HG03457 (cell line): ENCODE measurements at regions not wholly inside any gene's neighbourhood (a gene's known extent, or its start where the extent isn't known, plus 50 kb on each side); places are given as distances from the start of the nearest gene placed in this dataset.

Experiments used
- ATAC-seq: cut with Tn5 transposase; IDR thresholded peaks from one replicate; pipeline ENCODE4 v1.9.1; 2021; ENCODE audit warnings: moderate number of reproducible peaks; ENCODE audit not compliant: unreplicated experiment

DNA sequence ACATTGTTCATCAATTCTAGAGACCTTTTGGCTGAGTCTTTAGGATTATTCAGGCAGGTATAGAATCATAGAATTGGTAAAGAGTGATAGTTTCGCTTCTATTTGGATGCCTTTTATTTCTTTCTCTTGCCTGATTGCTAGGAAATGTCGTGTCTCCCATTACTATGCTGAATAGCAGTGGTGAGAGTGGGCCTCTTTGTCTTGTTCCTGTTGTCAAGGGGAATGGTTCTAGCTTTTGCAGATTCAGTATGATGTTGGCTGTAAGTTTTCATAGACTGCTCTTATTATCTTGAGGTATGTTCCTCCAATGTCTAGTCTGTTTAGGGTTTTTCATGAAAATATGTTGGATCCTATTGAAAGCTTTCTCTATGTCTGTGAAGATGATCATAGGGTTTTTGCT lies 200.2 kb upstream of the PABPC4L start:
- ATAC-seq: no peak

DNA sequence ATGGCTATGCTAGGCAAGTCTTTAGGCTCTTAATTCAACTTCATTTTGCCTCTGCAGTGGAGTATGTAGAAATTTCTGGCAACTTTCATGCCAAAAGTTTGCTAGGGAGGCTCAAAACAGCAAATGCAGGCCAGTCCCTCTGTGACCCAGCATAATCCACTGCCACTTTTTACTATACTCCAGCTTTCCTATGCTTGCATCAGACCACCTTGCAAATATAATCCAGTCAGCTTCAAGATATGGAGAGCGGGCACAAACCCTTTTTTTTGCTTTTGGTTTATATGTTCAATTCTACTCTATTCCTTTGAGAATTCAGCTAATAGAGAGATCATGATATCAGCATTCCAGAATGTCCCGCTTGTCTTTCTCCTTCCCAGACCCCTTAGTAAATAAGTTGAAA lies 192.0 kb upstream of the PABPC4L start:
- ATAC-seq: no peak

DNA sequence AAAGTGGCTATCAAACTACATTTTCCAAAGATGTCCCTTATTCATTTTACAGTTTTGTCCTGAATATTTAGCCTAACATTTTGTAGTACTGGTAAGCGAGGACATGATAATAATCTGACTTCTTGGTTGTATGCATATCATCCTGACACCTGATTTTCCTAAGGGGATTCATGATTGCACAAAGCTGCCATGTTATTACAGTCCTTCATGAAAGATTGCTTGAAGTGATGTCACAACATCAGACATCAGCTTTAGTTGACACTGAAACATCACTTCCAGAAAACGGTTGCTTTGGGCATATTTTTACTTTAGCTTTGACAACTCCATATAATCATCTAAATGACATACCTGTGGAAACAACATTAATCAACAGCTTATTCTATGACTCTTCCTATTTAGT lies 188.7 kb upstream of the PABPC4L start:
- ATAC-seq: no peak

DNA sequence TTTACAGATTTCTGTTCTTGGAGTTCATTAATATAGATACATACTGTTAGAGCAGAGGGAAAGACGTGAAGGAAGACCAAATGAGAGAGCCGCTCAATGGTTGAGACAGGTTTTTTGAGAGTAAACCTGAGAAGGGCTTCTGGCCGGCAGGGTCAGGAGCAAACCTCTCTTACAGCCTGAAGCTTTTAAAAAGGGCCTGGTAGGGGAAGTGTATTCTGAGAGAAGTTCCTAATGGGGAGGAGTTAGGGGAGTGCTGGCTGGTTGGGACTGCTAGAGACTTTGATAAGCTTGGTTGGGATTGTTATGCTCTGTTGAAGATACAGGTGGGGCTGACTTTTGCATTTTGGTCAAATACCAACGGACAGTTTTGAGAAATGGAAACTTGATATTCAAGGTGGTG lies 186.8 kb upstream of the PABPC4L start:
- no peak for ATAC-seq

DNA sequence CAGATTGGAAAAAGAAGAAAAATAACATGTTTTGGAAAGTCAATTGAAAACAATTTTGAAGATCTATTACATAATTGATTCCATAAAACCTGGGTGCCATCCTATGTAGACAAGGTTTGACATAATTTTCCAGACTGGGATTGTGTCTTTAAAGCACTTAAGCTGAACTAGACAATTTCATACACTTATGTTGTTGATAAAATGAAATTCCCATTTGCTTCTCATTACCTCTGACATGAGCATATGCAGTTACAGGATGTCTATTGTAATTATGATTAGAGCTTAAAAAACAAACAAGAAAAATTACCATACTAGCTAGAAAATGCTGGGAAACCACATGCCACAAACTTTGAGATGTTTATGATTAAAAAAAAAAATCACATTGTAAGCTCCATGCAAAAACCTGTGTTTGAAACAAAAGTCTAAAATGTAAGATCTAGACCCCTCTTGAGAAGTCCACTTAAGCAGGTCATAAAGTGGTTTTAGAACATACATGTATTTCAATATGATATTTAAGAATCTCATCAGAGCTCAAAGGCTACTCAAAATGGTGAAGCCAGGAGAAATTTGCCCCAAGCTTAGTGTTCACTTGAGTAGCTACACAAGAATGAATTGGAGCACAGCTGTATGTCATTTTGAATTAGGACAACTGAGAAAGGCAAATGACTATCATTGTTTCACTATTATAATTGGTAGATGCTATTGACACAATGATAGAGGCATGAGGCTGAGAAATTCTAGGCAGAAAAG lies 181.1 kb upstream of the PABPC4L start:
- no peak for ATAC-seq

DNA sequence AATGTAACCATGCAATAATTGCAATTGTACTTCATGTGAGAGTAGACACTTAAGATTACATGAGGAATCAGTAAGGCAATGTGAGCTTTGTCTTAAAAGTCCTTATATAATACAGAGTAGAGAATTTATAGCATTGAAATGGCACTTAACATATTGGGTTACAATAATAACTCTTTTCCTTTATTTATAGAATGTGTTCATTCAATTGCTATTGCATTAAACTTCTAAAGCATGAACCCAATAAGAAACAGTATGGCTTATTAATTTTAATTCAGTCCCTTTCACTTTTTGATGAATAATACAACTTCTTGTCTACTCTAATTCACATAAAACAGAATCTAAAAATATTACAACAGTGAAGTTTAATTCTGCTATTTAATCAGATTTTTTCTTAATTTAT lies 174.2 kb upstream of the PABPC4L start:
- no peak for ATAC-seq

DNA sequence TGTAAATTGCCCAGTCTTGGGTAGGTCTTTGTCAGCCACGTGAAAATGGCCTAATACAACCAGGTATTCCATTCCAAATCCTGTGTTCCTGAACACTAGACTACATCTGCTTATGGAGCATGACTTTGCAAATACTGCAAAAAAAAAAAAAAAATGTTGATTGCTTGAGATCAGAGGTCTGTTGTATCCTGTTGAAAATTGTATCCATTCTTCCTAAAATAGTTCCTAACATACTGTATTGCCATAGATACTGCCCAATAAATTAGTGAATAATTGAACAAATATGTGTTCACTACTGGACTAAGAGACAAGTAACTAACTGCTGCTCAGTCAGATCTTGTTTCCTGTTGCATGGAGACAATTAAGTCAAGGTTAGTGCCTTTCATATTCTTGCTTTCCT lies 164.3 kb upstream of the PABPC4L start:
- ATAC-seq: no peak

DNA sequence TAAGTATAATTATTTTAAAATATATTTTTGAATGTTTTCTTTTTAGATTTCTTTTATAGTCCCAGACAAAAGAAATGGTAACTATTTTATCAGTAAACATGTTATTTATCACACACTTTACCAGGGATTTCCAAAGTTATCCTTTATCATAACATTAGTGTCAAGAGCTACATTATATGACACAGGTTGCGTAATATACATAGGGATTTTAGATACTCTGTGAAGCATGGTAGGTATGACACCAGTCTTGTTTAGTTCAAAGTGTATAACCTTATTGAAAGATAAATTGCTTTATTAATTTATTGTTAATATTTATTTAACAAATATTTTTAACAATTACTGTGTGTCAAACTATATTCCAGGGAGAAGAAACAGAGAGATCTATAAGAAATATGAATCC lies 163.3 kb upstream of the PABPC4L start:
- ATAC-seq: no peak

DNA sequence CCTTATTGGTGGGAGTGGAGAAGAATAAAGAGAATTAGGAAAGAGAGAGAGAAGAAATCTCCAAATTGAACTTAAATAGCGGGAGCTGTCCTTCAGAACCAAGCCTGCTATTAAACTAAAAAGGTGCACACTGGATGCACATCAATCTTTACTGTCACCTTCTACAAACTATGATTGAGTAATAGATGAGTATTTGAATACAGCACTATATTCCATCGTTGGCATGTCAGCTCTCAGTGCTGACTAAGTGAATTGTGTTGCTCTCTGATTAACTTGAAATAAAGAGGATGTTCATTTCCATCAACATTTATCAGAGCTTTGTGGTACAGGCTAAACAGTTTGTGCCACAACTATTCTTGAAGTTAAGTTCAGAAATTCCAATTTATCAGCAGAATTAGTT lies 143.7 kb upstream of the PABPC4L start:
- no peak for ATAC-seq

DNA sequence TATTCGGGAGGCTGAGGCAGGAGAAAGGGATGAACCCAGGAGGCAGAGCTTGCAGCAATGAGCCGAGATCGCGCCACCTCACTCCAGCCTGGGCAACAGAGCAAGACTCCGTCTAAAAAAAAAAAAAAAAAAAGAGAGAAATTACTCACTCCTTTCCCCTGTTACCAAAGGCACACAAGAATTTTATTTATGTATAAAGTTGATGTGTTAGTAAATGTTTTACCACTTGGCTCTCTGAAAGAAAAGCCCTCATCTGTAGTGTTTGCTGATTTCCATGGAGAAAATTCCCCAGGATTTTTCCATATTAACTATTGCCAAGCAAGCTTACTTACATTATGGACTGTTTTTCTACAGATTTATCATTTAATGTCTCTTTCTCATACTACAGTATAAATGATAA lies 142.1 kb upstream of the PABPC4L start:
- ATAC-seq: no peak

DNA sequence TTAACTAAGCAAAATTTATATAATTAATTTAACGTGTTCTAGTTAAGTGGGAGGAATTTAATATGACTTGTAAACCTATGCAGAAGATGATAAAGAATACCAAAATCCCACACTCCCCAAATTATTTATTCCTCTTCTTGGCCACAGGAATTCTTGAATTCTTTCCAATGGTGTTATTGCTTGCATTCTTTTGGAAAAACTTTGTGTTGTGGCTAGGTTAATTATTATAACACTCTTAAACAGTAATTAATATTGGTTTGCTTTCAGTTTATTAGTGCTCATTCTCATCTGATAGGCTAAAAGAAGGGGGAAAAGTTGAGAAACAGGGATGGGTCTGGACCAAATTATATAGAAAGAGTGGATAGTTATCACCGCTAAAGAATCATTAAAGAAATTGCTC lies 141.5 kb upstream of the PABPC4L start:
- ATAC-seq: no peak

DNA sequence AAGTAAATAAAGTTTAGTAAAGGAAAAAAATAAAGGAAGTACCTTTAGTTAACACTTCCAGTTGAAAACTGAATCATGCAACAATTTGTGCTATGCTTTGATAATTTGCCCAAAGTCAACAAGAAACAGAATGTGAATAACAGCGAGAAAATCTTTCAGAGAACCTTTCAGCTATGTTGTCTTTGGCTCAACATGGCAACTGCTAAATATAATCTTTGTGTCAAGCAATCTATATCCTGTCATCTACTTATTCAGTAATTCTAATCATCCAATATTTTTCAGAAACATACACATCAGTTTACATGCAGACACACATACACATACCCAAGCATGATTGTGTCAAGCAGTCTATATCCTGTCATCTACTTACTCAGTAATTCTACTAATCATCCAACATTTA lies 136.0 kb upstream of the PABPC4L start:
- no peak for ATAC-seq

DNA sequence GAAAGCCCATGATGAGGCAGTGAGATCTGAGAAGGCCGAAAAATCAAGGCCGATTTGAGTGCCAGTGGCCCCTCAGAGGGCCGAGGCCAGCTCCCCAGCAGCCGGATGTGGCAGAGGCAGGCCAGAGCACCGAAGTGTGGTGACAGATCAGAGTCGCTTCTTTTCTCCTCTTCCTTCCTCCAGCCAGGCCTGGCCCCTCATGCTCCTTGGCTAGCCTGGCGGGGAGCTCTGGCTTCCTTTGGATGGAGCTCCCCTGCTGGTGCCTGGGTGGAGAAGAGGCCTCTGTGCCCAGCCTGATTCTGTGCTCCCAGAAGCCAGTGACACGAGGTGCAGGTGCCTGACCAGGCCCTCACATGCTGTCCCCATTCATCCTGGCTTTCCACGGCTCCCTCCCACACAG lies 127.2 kb upstream of the PABPC4L start:
- no peak for ATAC-seq

DNA sequence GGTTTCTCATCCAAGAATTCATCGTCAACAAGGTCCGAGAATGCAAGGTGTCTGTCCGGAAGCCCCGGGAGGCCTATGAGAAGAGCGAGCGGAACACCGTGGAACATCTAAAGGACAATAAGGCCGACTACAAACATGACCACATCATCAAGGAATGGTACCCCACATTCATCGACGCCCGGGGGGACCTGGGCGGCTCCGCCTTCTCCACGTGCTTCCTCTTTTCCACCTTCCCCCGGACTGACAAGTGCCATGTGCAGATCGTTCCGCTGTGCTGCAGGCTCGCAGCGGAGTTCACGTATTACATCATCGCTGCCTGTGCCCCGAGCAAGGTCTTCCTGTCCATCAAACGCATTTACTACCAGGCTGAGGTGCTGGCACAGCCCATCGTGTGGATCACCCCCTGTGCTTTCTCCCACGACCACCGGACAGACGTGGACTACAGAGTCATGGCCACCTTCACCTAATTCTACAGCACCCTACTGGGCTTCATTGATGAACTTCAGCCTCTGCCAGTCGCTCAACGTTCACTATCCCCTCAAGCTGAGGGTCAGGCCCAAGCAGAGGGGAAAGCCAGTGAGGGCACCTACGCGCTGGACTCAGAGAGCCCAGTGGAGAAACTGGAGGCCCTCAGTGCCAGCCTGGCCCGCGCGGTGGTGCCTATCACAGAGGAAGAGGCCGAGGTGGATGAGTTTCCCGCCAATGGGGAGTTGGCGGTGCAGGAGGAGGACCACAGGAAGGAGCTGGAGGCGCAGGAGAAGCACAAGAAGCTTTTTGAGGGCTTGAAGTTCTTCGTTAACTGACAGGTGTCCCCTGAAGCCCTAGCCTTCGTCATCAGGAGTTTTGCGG lies 125.9 kb upstream of the PABPC4L start:
- no peak for ATAC-seq

DNA sequence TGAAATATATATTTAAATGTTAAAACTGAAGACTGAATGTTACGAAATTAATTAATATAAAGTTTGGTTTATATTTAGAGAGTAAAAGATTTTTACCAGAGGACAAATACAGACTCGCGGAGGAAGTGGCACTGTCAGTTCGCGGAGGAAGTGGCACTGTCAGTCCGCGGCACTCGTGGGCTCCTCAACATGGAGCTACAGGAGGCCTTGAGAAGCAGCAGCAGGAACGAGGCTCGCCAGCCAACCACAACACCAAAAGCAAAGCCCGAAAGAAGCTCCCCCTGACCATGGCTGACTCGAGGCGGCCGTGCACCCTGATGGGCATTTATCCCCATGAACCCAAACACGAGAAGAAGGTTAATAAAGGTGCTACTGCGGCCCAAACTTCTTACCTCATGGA lies 125.3 kb upstream of the PABPC4L start:
- ATAC-seq: no peak

DNA sequence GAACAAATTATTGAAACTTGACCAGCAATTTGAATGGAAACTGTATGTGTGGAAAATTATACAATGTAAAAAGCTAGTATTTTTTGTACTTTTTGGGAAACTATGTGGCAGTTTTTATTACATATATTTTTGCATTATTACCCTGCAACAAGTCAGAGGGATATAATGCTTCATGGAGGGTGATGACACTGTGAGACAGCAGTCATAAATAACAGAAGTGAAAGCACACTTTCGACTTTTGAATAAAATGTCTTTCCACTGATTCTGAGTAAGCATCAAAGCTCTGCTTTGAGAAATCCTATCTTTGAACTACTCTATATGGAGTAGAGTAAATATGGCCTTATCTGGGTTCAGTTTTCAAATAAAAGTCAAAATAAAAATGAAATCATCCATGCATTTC lies 122.6 kb upstream of the PABPC4L start:
- no peak for ATAC-seq

DNA sequence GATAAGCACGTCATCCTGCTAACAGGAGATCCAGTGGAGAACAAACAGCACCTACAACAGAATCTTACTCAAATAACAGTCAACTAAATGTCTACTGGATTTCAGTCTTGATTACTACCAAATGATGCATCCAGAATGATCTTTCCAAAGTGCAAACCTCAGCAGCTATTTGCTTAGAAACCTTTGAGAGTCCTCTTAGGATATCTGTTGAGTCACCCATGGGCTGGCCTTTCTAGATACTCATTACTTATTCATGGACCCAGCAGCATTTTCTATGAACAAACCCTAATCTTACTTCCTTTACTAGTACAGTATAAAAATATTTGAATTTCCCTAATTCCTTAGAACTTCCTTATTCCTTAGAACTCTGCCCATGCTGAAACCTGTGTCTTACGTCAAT lies 118.5 kb upstream of the PABPC4L start:
- ATAC-seq: no peak

DNA sequence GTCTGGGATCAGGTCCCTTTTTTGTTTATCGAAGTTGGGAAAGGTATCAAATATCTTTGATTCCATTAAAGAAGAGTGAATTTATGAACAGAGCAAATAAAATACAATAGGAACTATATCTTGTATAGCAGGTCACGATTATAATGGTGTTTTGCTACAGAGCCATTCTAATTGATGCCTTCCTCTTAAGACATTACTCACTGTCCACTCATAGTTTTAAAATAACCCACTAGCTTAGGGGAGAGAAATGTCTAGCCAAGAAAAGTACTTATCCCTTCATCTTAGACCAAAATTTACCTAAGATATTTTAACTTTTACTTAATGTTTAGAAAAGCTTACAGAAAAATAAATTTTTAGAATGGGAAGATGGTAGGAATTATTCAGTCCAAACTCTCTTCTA lies 112.0 kb upstream of the PABPC4L start:
- ATAC-seq: no peak

DNA sequence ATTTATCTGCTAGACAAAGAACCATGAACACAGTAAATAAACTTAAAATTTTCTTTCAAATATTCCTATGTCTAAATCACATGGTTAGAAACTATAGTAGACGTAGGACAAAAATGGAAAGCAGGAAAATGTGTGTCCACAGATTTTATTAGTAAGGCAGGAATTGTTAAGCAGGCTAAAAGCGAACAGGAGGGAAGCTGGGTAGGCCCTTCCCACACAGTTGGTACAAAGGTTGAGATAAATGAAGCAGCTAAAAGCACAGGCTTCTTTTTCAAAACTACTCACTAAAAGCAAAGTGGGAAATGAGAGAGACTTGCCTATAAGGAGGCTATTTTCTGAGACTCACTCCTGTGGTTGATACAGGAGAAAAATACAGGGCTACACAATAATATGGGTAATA lies 108.1 kb upstream of the PABPC4L start:
- no peak for ATAC-seq

DNA sequence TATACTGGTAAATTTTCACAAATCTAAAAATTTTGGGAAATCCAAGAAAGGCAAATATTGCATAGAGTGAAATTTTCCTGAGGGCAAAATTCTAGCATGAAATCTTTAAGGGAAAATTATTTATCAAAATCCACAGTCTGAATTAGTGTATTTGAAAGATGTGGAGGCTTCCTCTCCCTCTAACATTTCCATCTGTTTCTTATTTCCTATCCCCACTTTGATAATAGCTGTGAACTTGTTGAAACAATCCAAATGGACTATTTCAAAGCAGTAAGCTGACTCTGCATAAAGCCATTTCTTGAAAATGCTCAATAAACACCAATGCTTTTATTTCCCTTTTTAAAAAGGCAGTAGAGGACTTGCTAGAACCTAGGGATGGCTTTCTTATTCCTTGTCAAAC lies 107.3 kb upstream of the PABPC4L start:
- ATAC-seq: no peak

DNA sequence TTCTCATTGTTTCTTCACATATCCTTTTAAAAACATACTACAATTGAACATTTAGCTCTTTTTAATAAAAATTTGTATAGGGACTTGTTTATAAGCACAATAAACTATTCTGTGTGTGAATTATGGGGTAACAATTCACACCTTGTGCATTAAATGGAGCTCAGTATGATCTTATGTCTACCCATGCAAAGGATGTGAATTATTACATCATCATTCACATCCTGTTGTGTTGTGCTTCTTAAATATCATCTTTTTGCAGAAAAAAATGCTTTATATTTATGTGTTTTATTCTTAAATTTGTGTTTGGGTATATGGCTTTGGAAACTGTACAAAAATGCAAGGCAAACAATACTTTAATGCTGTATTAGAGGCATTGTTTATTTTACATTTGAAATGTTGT lies 96.7 kb upstream of the PABPC4L start:
- no peak for ATAC-seq

DNA sequence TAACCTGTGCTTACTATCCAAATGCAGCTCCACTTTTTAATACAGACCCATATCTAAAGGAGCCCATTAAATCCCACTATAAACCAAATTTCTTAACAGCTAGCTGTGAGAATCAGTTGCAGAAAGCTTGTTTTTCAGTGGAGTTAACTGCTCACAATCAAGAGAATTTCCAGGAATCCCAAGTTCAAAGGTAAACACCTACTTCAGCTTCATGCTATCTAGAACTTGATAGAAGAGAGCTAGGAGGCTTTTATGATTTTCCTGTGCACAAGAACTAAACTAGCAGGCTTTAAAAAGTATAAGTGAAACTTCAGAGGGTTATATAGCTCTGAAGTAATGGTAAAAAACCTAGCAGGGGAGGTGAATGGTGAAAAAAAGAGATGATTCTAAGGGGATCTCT lies 96.2 kb upstream of the PABPC4L start:
- ATAC-seq: no peak

DNA sequence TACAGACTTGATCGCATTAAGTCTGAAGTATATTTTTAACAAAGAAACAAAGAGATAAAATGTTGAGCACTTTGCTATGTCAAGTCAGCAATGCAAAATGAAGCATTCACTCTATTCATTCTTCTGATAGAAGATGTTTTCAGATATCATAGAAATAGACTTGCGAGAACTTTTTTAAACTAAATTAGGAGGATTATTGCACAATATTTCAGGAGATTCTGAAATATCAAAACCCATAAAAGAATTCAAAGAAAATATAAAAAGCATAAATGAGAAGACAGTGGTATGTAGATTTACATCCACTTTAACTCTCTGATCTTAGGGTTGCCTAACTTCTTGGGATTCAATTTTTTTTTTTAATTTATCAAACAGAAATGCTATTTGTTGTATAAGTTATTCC lies 81.1 kb upstream of the PABPC4L start:
- ATAC-seq: no peak
